Endodermal cell (in vitro differentiated cells): ENCODE measurements at regions not wholly inside any gene's neighbourhood (a gene's known extent, or its start where the extent isn't known, plus 50 kb on each side); places are given as distances from the start of the nearest gene placed in this dataset.

ENCODE experiments used
- DNase-seq: peaks from one replicate; pipeline ENCODE4 v3.0.0-alpha.2; 2017
- H3K27ac ChIP-seq: 2 replicates; pipeline ENCODE4 v1.5.1; 2013; ENCODE audit warnings: mild to moderate bottlenecking, low read depth, low read length, moderate library complexity
- H3K27me3 ChIP-seq: 2 replicates; pipeline ENCODE4 v1.6.1; 2013; ENCODE audit warnings: mild to moderate bottlenecking, low read length, moderate library complexity; ENCODE audit not compliant: insufficient read depth, control insufficient read depth, poor library complexity, severe bottlenecking
- H3K36me3 ChIP-seq: 2 replicates; pipeline ENCODE4 v1.7.0; 2013; ENCODE audit warnings: mild to moderate bottlenecking, low read length, moderate library complexity; ENCODE audit not compliant: control insufficient read depth, insufficient read depth
- H3K4me1 ChIP-seq: one replicate; pipeline ENCODE4 v1.7.0; 2013; ENCODE audit warnings: low read length; ENCODE audit not compliant: control insufficient read depth, insufficient read depth
- H3K4me3 ChIP-seq: 2 replicates; pipeline ENCODE4 v1.5.1; 2013; ENCODE audit warnings: mild to moderate bottlenecking, low read length, moderate library complexity
- H3K9ac ChIP-seq: 2 replicates; pipeline ENCODE4 v1.6.1; 2013; ENCODE audit warnings: mild to moderate bottlenecking, low read length, moderate library complexity; ENCODE audit not compliant: poor library complexity, severe bottlenecking; ENCODE audit errors: extremely low read depth
- H3K9me3 ChIP-seq: 2 replicates; pipeline ENCODE4 v1.6.1; 2013; ENCODE audit warnings: mild to moderate bottlenecking, low read length, moderate library complexity; ENCODE audit not compliant: control insufficient read depth
- H3K27ac Mint-ChIP-seq: 2 replicates; pipeline ENCODE4 v1.8.0; 2020; ENCODE audit warnings: mixed read lengths
- H3K27me3 Mint-ChIP-seq: 2 replicates; pipeline ENCODE4 v1.8.0; 2021; ENCODE audit warnings: mild to moderate bottlenecking, mixed read lengths; ENCODE audit not compliant: insufficient read depth
- H3K36me3 Mint-ChIP-seq: 2 replicates; pipeline ENCODE4 v1.8.0; 2020; ENCODE audit warnings: low read depth, mixed read lengths
- H3K4me1 Mint-ChIP-seq: 2 replicates; pipeline ENCODE4 v1.8.0; 2020; ENCODE audit warnings: mixed read lengths
- H3K4me3 Mint-ChIP-seq: 2 replicates; pipeline ENCODE4 v1.8.0; 2020; ENCODE audit warnings: mild to moderate bottlenecking, moderate library complexity, mixed read lengths
- H3K9me3 Mint-ChIP-seq: 2 replicates; pipeline ENCODE4 v1.8.0; 2020; ENCODE audit warnings: mild to moderate bottlenecking, mixed read lengths
- CTCF ChIP-seq: fragments of 200-600 bp; sonication (generic); conservative IDR thresholded peaks from 2 replicates; pipeline ENCODE4 v1.5.0; 2021; ENCODE audit warnings: antibody characterized with exemption, mild to moderate bottlenecking
- WGBS, 2 experiments: methylation state at CpG; one replicate each; pipeline versions ENCODE4 v1.1.5 to v1.1.7; 2013; ENCODE audit warnings: missing lambda C conversion rate in 2 of 2, mixed read lengths in 1 of 2; ENCODE audit not compliant: insufficient coverage in 1 of 2, insufficient read length in 1 of 2; 5-methylcytosine and 5-hydroxymethylcytosine counted together

- H3K27me3 ChIP-seq, result no peaks in the 10 kb centered on the region
- no peak overlapping the region for H3K27ac ChIP-seq
- Mint-ChIP-seq H3K27me3 (peaks cover 84% of the 10 kb centered on the region), H3K9me3 (no peaks in the 10 kb centered on the region), H3K27ac (peak overlapping the region; percentile 11), H3K36me3 (no peaks in the 10 kb centered on the region), H3K4me1 (peaks cover 22% of the 10 kb centered on the region), H3K4me3 (no peak overlapping the region)
- peak overlapping the region; percentile 22 for H3K9ac ChIP-seq
- no peaks in the 10 kb centered on the region for H3K9me3 ChIP-seq
- WGBS, 2 experiments, result 35 to 49% methylated on average over 9 of the region's 9 CpGs
- H3K4me1 ChIP-seq, result no peaks in the 10 kb centered on the region
- DNase-seq, result no peak
- peak overlapping the region; percentile 47 for H3K4me3 ChIP-seq
- no peak for TF ChIP-seq CTCF
- no peaks in the 10 kb centered on the region for H3K36me3 ChIP-seq
Observed at GRCh38 chr17:77802333-77802615, 156.2 kb upstream of the TNRC6C start.

GRCh38 chr17:77802811-77803220, 155.7 kb upstream of the TNRC6C start:
- Histone ChIP-seq H3K4me3 (peak overlapping the region; percentile 47), H3K27ac (no peak overlapping the region), H3K36me3 (no peaks in the 10 kb centered on the region), H3K27me3 (no peaks in the 10 kb centered on the region), H3K9ac (peak overlapping the region; percentile 22), H3K9me3 (no peaks in the 10 kb centered on the region), H3K4me1 (no peaks in the 10 kb centered on the region)
- peak; percentile 87 for DNase-seq
- Mint-ChIP-seq H3K4me3 (no peak overlapping the region), H3K4me1 (peaks cover 22% of the 10 kb centered on the region), H3K9me3 (no peaks in the 10 kb centered on the region), H3K36me3 (no peaks in the 10 kb centered on the region), H3K27ac (no peak overlapping the region), H3K27me3 (peaks cover 84% of the 10 kb centered on the region)
- TF ChIP-seq CTCF, result no peak
- 7% methylated on average over 2 to 10 of the region's 10 CpGs for WGBS, 2 experiments

- Mint-ChIP-seq H3K9me3 (no peaks in the 10 kb centered on the region), H3K4me3 (no peak overlapping the region), H3K36me3 (no peaks in the 10 kb centered on the region), H3K27ac (no peak overlapping the region), H3K4me1 (peaks cover 22% of the 10 kb centered on the region), H3K27me3 (peaks cover 78% of the 10 kb centered on the region)
- Histone ChIP-seq H3K27ac (no peak overlapping the region), H3K4me1 (no peaks in the 10 kb centered on the region), H3K4me3 (no peak overlapping the region), H3K27me3 (no peaks in the 10 kb centered on the region), H3K36me3 (no peaks in the 10 kb centered on the region), H3K9me3 (no peaks in the 10 kb centered on the region), H3K9ac (no peak overlapping the region)
- 97 to 98% methylated on average over 8 to 10 of the region's 10 CpGs for WGBS, 2 experiments
- no peak for TF ChIP-seq CTCF
- DNase-seq, result no peak
Observed at GRCh38 chr17:77803726-77804125, 154.8 kb upstream of the TNRC6C start.
